Stimulated activated CD4-positive, alpha-beta T cell treated with anti-CD3 and anti-CD28 coated beads, Interleukin-2, amount 100 ng/mL, for 48 hours (primary cell): ENCODE measurements at regions not wholly inside any gene's neighbourhood (a gene's known extent, or its start where the extent isn't known, plus 50 kb on each side); places are given as distances from the start of the nearest gene placed in this dataset.

Experiments used
- DNase-seq, 2 donors: peaks; one replicate each; pipeline ENCODE4 v3.0.0-alpha.2; 2020

- DNase-seq = peak; percentile 60 to 62
Measured at GRCh38 chr16:85369741-85370528, 243.2 kb upstream of the GSE1 start.

- DNase-seq = no peak
Measured at GRCh38 chr16:85370543-85370880, 242.6 kb upstream of the GSE1 start.

GRCh38 chr16:85370881-85371651, 242.1 kb upstream of the GSE1 start:
- DNase-seq = no peak

- no peak for DNase-seq
Measured at GRCh38 chr16:85371948-85372347, 241.2 kb upstream of the GSE1 start.

- peak in 1 of 2 donors; percentile 9 for DNase-seq
Measured at GRCh38 chr16:85372627-85373372, 240.3 kb upstream of the GSE1 start.

- no peak for DNase-seq
Measured at GRCh38 chr16:85373741-85374570, 239.2 kb upstream of the GSE1 start.

- no peak for DNase-seq
Measured at GRCh38 chr16:85374571-85374872, 238.6 kb upstream of the GSE1 start.

GRCh38 chr16:85375282-85375681, 237.8 kb upstream of the GSE1 start:
- DNase-seq = no peak

GRCh38 chr16:85376292-85377095, 236.6 kb upstream of the GSE1 start:
- no peak for DNase-seq

GRCh38 chr16:85377388-85378144, 235.6 kb upstream of the GSE1 start:
- DNase-seq = no peak

- DNase-seq = no peak
Measured at GRCh38 chr16:85378145-85379040, 234.7 kb upstream of the GSE1 start.

- DNase-seq = no peak
Measured at GRCh38 chr16:85379041-85380001, 233.8 kb upstream of the GSE1 start.

- no peak for DNase-seq
Measured at GRCh38 chr16:85380002-85380395, 233.1 kb upstream of the GSE1 start.

- no peak for DNase-seq
Measured at GRCh38 chr16:85380905-85381737, 232.0 kb upstream of the GSE1 start.

GRCh38 chr16:85381738-85382592, 231.2 kb upstream of the GSE1 start:
- DNase-seq = no peak

GRCh38 chr16:85382717-85383118, 230.4 kb upstream of the GSE1 start:
- DNase-seq = no peak
